ENCODE measurements at regions not wholly inside any gene's neighbourhood (a gene's known extent, or its start where the extent isn't known, plus 50 kb on each side); places are given as distances from the start of the nearest gene placed in this dataset.
"Not testable (repeated sequence)": the region's sequence is repeated elsewhere in the genome, so short reads cannot be mapped to it uniquely, and the experiment has no call there.

DNA sequence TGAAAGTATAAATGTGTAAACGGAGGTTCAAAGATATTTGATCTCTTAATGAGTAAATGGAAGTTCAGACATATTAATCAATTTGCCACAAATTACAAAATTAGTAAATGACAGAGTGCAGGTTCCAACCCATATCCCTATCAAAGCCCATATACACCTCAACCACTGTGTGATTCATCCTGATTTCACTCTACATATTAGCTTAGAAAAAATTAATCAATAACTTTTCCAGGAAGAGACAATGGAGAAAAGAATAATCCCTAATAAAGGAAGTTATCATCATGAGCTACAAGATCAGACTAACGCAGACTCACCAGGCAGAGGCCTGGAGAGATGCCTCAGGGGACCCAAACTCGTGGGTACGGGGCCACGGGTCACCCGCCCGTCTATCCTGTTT lies 2655.5 kb upstream of the DEFB115 start:
- not testable (repeated sequence) for H4K8ac ChIP-seq (ENCODE audit: low read length); H3K27me3 ChIP-seq (ENCODE audit: control insufficient read depth in 1 of 2, insufficient read depth in 1 of 2, low read length in 2 of 2); H3K18ac ChIP-seq (ENCODE audit: low read depth in 1 of 2, low read length in 2 of 2); H3K9me3 ChIP-seq (ENCODE audit: control insufficient read depth, low read length); H3K4me1 ChIP-seq (ENCODE audit: control insufficient read depth, insufficient read depth, low read depth, low read length); H2BK12ac ChIP-seq (ENCODE audit: low read length in 2 of 2); DNase-seq; H3K4me2 ChIP-seq (ENCODE audit: low read length, poor library complexity, severe bottlenecking); H3K14ac ChIP-seq (ENCODE audit: low read length in 2 of 2); H2BK5ac ChIP-seq (ENCODE audit: low read depth, low read length, poor library complexity, severe bottlenecking); H2AK5ac ChIP-seq (ENCODE audit: low read length, severe bottlenecking); H4K91ac ChIP-seq (ENCODE audit: low read length); H3K23ac ChIP-seq (ENCODE audit: low read length in 2 of 2); H2BK15ac ChIP-seq (ENCODE audit: low read depth, poor library complexity, severe bottlenecking); H3K36me3 ChIP-seq (ENCODE audit: control insufficient read depth in 1 of 2, insufficient read depth in 2 of 2, low read depth in 1 of 2, low read length in 2 of 2); H2AFZ ChIP-seq (ENCODE audit: low read depth, low read length); H2BK120ac ChIP-seq (ENCODE audit: low read depth, low read length); H3K79me1 ChIP-seq (replicated peaks; ENCODE audit: low read length, poor library complexity, severe bottlenecking); H3K4ac ChIP-seq (ENCODE audit: low read depth in 1 of 2, low read length in 2 of 2)
- H3K27ac ChIP-seq (ENCODE audit: low read length, poor library complexity, severe bottlenecking): peak overlapping the region; percentile 65
- 71% methylated on average over 6 of the region's 7 CpGs for WGBS
- peak overlapping the region; percentile 69 to 90 for H3K4me3 ChIP-seq (ENCODE audit: insufficient read depth in 1 of 2, low read depth in 1 of 2, low read length in 2 of 2)
- H3K9ac ChIP-seq (ENCODE audit: low read length): peak overlapping the region; percentile 93

DNA sequence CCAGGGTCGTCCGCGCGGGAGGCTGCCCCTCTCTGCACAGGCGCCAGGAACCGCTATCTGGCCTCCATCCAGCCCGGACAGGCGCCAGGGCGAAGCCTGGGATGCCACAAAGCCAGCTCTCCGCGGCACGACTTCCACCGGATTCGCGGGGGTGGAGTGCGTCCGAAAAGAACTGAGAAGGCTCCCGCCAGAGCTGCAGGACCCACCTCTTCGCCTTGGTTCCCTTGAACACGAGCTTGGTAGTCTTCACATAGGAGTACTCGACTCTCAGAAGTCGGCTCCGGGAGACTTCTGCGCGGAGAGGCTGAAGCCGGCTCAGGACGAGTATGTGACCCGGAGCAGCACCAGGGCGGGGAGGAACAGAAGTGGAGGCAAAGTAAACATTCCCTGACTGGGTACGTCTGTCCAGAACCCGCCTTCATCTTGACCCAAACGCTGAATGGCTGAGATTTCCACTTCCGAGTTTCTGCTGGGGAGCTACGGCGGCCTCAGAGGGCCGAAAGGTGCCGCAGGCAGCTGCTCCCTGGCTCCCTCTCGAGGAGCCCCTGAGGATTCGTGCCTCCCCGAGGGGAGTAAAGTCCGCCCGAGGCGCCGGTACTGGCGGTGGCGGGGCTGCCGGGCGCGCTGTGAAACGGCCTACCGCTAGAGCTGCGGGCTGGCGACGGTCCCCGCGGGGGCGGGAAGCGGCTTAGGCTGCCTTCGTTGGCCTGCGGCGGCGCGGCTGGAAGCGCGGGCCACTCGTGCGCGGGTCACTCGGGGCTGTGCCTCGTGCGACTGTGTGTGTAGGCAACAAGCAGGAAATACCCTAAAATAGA lies 2654.9 kb upstream of the DEFB115 start:
- H3K79me1 ChIP-seq (replicated peaks; ENCODE audit: low read length, poor library complexity, severe bottlenecking); H3K9me3 ChIP-seq (ENCODE audit: control insufficient read depth, low read length); H2AK5ac ChIP-seq (ENCODE audit: low read length, severe bottlenecking); H3K23ac ChIP-seq (ENCODE audit: low read length in 2 of 2); H2BK5ac ChIP-seq (ENCODE audit: low read depth, low read length, poor library complexity, severe bottlenecking); H3K4me1 ChIP-seq (ENCODE audit: control insufficient read depth, insufficient read depth, low read depth, low read length); H2BK120ac ChIP-seq (ENCODE audit: low read depth, low read length); H3K36me3 ChIP-seq (ENCODE audit: control insufficient read depth in 1 of 2, insufficient read depth in 2 of 2, low read depth in 1 of 2, low read length in 2 of 2); H3K27me3 ChIP-seq (ENCODE audit: control insufficient read depth in 1 of 2, insufficient read depth in 1 of 2, low read length in 2 of 2); H2BK12ac ChIP-seq (ENCODE audit: low read length in 2 of 2): not testable (repeated sequence)
- 54% methylated on average over 71 of the region's 71 CpGs for WGBS
- peak overlapping the region; percentile 65 for H3K27ac ChIP-seq (ENCODE audit: low read length, poor library complexity, severe bottlenecking)
- peak overlapping the region; percentile 90 for H4K91ac ChIP-seq (ENCODE audit: low read length)
- H4K8ac ChIP-seq (ENCODE audit: low read length): peak overlapping the region; percentile 92
- peak overlapping the region in 1 of 2 experiments; percentile 41 for H3K14ac ChIP-seq (ENCODE audit: low read length in 2 of 2)
- H3K4me2 ChIP-seq (ENCODE audit: low read length, poor library complexity, severe bottlenecking): peak overlapping the region; percentile 53
- peak overlapping the region in 1 of 2 experiments; percentile 28 for H3K4ac ChIP-seq (ENCODE audit: low read depth in 1 of 2, low read length in 2 of 2)
- peak; percentile 91 for DNase-seq
- peak overlapping the region; percentile 93 for H3K9ac ChIP-seq (ENCODE audit: low read length)
- peak overlapping the region; percentile 69 to 90 for H3K4me3 ChIP-seq (ENCODE audit: insufficient read depth in 1 of 2, low read depth in 1 of 2, low read length in 2 of 2)
- peak overlapping the region; percentile 70 to 88 for H3K18ac ChIP-seq (ENCODE audit: low read depth in 1 of 2, low read length in 2 of 2)
- H2AFZ ChIP-seq (ENCODE audit: low read depth, low read length): peak overlapping the region; percentile 85
- H2BK15ac ChIP-seq (ENCODE audit: low read depth, poor library complexity, severe bottlenecking): peak overlapping the region; percentile 69

DNA sequence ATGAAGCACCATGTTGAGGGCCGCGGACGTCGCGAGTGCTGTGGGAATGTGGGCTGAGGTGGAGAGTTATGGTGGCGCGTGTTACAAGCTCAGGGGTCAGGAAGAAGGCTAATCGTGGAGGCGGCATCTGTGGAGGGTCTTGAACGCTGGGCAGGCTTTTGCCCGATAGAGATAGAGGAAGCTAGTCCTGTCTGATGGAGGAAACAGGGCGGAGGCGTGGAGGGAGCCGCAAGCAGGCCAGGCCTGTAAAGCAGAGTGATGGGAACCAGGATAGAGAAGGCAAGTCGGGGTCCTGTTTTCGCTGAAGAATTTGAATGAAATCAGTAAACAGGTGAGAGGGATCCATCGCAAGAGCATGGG lies 2654.3 kb upstream of the DEFB115 start:
- H3K9ac ChIP-seq (ENCODE audit: low read length): peak overlapping the region; percentile 93
- 85% methylated on average over 15 of the region's 17 CpGs for WGBS
- H3K9me3 ChIP-seq (ENCODE audit: control insufficient read depth, low read length); H3K4me1 ChIP-seq (ENCODE audit: control insufficient read depth, insufficient read depth, low read depth, low read length); H3K18ac ChIP-seq (ENCODE audit: low read depth in 1 of 2, low read length in 2 of 2); H3K27me3 ChIP-seq (ENCODE audit: control insufficient read depth in 1 of 2, insufficient read depth in 1 of 2, low read length in 2 of 2); H3K79me1 ChIP-seq (replicated peaks; ENCODE audit: low read length, poor library complexity, severe bottlenecking); H3K14ac ChIP-seq (ENCODE audit: low read length in 2 of 2); H2BK120ac ChIP-seq (ENCODE audit: low read depth, low read length); H2BK12ac ChIP-seq (ENCODE audit: low read length in 2 of 2); H4K8ac ChIP-seq (ENCODE audit: low read length); H2BK15ac ChIP-seq (ENCODE audit: low read depth, poor library complexity, severe bottlenecking); H3K36me3 ChIP-seq (ENCODE audit: control insufficient read depth in 1 of 2, insufficient read depth in 2 of 2, low read depth in 1 of 2, low read length in 2 of 2); H2AK5ac ChIP-seq (ENCODE audit: low read length, severe bottlenecking); H3K27ac ChIP-seq (ENCODE audit: low read length, poor library complexity, severe bottlenecking); H3K23ac ChIP-seq (ENCODE audit: low read length in 2 of 2); DNase-seq; H2BK5ac ChIP-seq (ENCODE audit: low read depth, low read length, poor library complexity, severe bottlenecking): not testable (repeated sequence)
- H3K4ac ChIP-seq (ENCODE audit: low read depth in 1 of 2, low read length in 2 of 2): peak overlapping the region in 1 of 2 experiments; percentile 28
- peak overlapping the region in 1 of 2 experiments; percentile 90 for H3K4me3 ChIP-seq (ENCODE audit: insufficient read depth in 1 of 2, low read depth in 1 of 2, low read length in 2 of 2)
- H3K4me2 ChIP-seq (ENCODE audit: low read length, poor library complexity, severe bottlenecking): peak overlapping the region; percentile 53
- H4K91ac ChIP-seq (ENCODE audit: low read length): peak overlapping the region; percentile 90
- peak overlapping the region; percentile 85 for H2AFZ ChIP-seq (ENCODE audit: low read depth, low read length)

GRCh38 chr20:28616354-28616753 lies 2641.1 kb upstream of the DEFB115 start:
- no peak overlapping the region for H2AK5ac ChIP-seq (ENCODE audit: low read length, severe bottlenecking)
- no peak overlapping the region for H3K23ac ChIP-seq (ENCODE audit: low read length in 2 of 2)
- H3K4me3 ChIP-seq (ENCODE audit: insufficient read depth in 1 of 2, low read depth in 1 of 2, low read length in 2 of 2): no peak overlapping the region
- no peak overlapping the region for H3K14ac ChIP-seq (ENCODE audit: low read length in 2 of 2)
- no peak overlapping the region for H2BK120ac ChIP-seq (ENCODE audit: low read depth, low read length)
- no peaks in the 10 kb centered on the region for H3K4me1 ChIP-seq (ENCODE audit: control insufficient read depth, insufficient read depth, low read depth, low read length)
- H2BK12ac ChIP-seq (ENCODE audit: low read length in 2 of 2): no peak overlapping the region
- no peak overlapping the region for H3K4me2 ChIP-seq (ENCODE audit: low read length, poor library complexity, severe bottlenecking)
- no peak overlapping the region for H3K18ac ChIP-seq (ENCODE audit: low read depth in 1 of 2, low read length in 2 of 2)
- no peaks in the 10 kb centered on the region for H3K79me1 ChIP-seq (replicated peaks; ENCODE audit: low read length, poor library complexity, severe bottlenecking)
- WGBS: 80% methylated on average over 1 of the region's 1 CpG
- H3K27me3 ChIP-seq (ENCODE audit: control insufficient read depth in 1 of 2, insufficient read depth in 1 of 2, low read length in 2 of 2): no peaks in the 10 kb centered on the region
- H4K91ac ChIP-seq (ENCODE audit: low read length): no peak overlapping the region
- no peak for DNase-seq
- H3K27ac ChIP-seq (ENCODE audit: low read length, poor library complexity, severe bottlenecking): no peak overlapping the region
- no peak overlapping the region for H2BK5ac ChIP-seq (ENCODE audit: low read depth, low read length, poor library complexity, severe bottlenecking)
- no peak overlapping the region for H3K9ac ChIP-seq (ENCODE audit: low read length)
- no peak overlapping the region for H3K4ac ChIP-seq (ENCODE audit: low read depth in 1 of 2, low read length in 2 of 2)
- H2AFZ ChIP-seq (ENCODE audit: low read depth, low read length): no peak overlapping the region
- H4K8ac ChIP-seq (ENCODE audit: low read length): no peak overlapping the region
- no peaks in the 10 kb centered on the region for H3K36me3 ChIP-seq (ENCODE audit: control insufficient read depth in 1 of 2, insufficient read depth in 2 of 2, low read depth in 1 of 2, low read length in 2 of 2)
- peaks cover 33% of the 10 kb centered on the region for H3K9me3 ChIP-seq (ENCODE audit: control insufficient read depth, low read length)
- H2BK15ac ChIP-seq (ENCODE audit: low read depth, poor library complexity, severe bottlenecking): no peak overlapping the region
